Muscle of arm (tissue), 1 donor: ENCODE measurements at regions not wholly inside any gene's neighbourhood (a gene's known extent, or its start where the extent isn't known, plus 50 kb on each side); places are given as distances from the start of the nearest gene placed in this dataset.
"Not testable (repeated sequence)": the region's sequence is repeated elsewhere in the genome, so short reads cannot be mapped to it uniquely, and the experiment has no call there.

Experiments
- DNase-seq: peaks from one replicate; pipeline ENCODE4 v3.0.0-alpha.2; 2013

DNA sequence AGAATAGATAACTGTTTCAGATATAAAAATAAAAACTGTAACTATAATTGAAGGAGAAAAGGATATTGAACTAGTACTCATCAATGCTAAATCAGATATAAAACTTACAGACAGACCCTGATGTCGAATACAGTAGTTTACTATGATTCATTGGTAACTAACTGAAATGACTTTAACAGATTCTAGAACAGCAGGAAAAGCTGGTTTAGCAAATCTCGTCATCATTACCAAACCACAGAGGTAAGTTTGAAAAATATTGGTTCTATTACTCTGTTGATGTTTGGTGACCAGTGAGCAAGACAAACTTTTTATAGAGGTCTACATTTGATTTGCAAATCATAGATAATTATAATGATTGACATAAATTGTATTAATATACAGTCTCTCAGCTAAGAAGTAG is 551.4 kb upstream of the ADGRL3 start:
- DNase-seq = no peak

DNA sequence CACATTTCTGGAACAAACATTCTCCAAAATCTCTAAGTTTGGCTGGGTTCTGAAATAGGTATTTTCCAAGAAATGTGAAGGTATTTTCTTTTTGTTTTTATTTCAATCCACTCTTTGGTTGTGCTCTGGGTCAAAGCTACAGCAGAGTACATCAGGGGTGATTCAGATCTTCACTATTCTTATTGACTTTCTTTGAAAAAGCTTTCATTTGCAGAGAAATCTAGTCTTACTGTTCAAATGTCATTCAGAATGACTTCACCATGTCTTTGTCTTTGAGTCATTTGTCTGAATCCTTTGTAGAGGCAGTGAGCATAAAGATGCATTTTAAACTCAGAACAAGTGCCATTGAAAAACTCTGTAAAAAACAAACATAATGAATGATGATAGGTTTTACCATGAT is 547.2 kb upstream of the ADGRL3 start:
- no peak for DNase-seq

DNA sequence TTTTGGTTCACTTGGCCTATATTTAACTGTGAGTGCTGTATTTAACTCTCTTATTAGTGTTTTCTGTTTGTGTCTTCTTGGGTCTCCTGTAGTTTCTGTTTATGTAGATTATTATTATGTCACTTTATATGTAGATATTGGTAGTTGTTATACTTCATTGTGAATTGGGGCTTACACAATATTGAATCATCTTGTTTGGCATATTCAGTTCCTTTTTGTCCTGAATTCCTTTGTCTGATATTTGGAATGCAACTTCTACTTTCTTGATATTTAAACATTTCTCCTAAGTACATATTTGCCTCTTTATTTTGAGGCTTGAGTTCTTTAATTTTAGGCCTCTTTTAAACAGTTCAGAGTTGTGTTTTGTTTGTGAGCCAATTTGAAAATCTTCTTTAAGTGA is 544.8 kb upstream of the ADGRL3 start:
- no peak for DNase-seq

DNA sequence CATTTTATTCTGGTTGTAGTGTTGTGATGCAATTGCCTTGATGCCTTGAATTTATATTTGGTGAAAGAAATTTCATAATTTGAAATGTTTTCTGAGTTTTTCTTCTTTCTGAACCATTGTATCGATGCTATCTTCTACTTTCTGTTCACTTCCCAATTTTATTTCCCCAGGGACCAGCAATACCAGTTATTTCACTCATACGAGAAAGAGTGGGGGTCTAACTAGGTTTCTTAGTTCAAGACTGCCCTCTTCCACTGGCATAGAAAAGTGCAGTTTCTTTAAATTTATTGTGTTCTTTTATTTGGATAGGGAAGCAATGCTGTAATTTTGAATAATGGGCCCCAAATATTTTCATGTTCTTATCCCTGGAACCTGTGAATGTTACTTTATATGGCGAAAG is 544.0 kb upstream of the ADGRL3 start:
- DNase-seq = no peak

DNA sequence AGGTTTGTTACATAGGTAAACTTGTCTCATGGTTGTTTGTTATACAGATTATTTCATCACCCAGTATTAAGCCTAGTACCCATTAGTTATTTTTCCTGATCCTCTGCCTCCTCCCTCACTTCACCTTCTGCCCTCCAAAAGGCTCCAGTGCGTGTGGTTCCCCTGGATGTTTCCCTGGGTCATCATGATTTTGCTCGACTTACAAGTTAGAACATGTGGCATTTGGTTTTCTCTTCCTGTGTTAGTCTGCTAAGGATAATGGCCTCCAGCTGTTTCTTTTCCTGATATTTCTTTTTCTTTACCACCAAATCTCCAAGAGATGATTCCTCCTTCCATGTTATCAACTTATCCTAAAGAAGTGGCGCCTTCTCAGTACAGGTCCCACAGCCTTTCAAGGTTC is 543.1 kb upstream of the ADGRL3 start:
- no peak for DNase-seq

DNA sequence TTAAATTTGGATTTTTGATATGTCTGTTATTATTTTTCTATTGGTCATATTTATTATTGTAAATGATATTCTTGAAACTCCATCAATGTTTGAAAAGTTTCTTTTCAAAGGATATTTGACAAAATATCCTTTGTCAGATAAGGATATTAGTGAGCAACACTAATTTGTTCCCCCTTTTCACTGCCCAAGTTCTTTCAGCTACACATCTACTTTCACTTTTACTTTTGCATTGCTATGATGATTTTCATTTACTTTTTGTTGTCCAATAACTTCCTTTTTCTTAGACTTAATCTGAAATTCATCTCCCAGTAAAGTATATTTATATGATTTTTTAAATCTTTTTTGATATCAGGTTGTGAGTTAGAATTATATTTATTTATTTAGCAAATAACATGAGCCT is 542.3 kb upstream of the ADGRL3 start:
- no peak for DNase-seq

DNA sequence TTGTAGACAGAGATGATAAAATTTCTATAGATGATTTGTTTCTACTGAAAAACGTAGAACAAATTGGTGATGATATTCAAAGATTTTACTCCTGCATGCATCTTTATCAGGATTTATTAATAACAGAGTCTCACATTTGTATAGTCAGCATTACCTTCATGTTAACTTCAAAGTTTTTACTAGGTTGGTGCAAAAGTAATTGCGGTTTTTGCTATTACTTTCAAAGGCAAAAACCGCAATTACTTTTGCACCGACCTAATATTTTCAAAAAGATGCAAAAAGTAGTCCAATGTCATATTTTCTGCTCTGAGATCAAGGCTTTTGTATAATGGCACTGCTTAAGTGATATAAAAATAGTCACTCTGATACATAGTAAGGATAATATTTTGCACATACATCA is 536.4 kb upstream of the ADGRL3 start:
- no peak for DNase-seq

DNA sequence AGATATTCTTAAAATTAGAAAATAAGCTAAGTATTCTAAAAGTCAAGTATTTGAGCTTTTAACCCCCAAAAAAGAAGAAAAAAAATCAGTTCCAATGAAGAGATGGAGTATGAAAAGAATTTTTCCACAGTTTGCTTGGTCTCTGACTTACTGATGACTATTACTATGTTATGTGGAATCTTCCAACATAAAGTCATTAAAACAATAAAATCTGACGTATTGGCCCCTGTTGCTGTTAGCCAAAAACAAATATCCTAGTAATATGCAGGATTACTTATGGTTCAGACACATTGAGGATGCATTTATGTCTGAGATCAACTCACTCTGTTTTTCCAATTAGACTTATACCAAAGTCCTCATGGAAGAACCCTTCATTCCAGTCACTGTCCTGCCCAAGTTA is 517.2 kb upstream of the ADGRL3 start:
- DNase-seq = no peak

DNA sequence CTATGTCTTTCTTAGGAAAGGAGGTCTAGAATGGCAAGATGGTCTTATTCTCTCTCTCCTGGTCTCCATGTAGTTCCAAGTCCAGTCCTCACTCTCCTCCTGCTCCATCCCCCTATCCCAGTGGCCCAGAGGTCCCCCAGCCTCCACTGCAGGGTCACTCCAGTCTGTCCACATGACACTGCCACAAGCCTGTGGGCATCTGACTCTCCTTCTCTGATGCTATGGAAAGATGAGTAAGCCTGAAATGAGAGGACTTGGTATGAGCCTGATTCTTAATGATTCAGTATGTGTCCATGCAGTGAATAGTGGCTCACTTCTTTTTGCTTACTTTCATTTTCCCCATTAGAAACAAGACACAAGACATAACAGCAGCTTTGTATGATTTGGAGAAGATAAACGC is 516.8 kb upstream of the ADGRL3 start:
- DNase-seq = peak; percentile 12

DNA sequence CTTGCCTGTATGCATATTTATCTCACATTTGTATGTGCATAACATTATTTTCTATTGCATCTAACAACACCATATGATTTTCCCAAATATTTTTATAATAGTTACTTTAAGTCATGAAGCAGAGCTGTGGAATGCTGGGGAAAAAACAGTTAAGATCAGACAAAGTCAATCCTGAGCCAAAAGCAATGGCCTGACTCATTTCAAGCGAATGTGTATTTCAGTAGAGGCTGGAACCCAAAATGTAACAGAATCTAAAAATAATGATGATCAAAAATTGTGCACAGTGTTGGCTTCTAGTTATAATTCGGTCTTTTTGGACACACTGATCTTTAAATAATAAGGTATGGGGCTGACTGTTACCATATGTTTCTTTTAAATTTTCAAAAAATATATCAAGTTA is 516.2 kb upstream of the ADGRL3 start:
- DNase-seq = peak; percentile 45

DNA sequence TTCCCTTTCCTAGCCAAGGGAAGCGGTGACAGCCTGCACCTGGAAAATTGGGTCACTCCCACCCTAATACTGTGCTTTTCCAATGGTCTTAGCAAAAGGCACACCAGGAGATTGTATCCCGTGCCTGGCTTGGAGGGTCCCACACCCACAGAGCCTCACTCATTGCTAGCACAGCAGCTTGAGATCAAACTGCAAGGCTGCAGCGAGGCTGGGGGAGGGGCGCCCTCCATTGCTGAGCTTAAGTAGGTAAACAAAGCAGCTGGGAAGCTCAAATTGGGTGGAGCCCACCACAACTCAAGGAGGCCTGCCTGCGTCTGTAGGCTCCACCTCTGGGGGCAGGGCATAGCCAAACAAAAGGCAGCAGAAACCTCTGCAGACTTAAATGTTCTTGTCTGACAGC is 504.1 kb upstream of the ADGRL3 start:
- DNase-seq = not testable (repeated sequence)

DNA sequence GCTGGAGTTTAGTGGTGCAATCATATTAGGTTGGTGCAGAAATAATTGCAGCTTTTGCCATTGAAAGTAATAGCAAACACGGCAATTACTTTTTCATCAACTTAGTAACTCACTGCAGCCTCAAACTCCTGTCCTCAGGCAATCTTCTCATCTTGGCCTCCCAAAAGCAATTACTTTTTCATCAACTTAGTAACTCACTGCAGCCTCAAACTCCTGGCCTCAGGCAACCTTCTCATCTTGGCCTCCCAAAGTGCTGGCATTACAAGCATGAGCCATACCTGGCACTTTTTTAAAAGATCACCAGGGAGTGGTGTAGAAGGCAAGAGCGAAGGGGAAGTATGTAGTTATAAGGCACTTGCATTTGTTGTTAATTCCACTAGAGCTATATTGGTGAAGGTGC is 491.1 kb upstream of the ADGRL3 start:
- DNase-seq = no peak

DNA sequence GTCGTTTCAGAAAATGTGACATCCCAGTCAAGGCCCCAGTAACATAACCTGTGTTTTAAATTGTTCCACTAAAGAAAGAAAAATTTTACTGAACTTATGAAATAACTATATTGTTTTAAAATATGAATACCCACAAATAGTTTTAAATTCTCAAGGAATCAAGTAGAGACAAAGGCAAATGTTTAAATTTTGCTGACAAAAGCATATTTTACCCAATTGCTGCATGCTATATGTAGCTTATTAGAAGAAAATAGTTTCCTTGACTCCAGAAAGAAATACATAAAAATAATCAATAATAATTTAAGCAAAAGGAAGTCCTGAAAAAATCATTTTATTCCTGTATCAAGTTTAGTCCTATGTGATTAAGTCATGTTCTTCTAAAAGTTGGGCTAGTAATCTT is 481.3 kb upstream of the ADGRL3 start:
- no peak for DNase-seq

DNA sequence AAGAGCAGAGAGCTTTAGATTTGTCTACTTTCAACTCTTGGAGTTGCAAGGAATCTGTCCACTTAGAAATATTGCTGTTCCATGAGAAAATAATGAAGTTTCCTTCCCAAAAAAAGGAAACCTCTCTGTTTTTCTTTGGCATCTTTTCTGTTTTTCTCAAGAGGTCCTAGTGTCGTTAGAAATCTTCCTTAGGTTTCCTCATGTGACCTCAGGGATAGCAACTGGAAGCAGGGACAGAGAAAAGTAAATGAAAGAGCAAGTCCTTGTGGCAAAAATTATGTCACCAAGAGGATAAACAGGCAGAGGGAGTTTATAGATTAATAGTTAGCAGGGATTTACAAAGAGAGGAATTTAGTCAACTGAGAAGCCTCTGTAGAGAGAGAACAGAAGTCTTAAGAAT is 478.4 kb upstream of the ADGRL3 start:
- DNase-seq = no peak

DNA sequence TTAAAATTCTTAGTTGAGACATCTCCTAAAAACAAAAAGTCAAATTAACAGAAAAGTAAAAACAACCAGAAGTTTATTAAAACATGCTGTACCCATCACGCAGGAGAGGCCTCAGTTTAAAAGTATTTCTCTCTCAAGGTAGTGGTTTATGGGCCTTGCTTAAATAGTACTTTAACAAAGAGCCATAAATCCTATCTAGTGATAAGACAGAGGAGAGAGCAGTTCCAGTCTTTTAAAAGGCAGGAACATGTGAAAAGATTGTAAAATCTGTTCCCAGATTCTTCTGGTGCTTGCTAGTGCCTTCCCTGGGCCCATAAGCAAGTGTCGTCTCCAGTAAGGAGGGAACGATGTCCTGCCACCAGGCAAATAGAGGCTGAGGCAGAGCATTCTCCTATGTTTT is 476.3 kb upstream of the ADGRL3 start:
- DNase-seq = no peak

DNA sequence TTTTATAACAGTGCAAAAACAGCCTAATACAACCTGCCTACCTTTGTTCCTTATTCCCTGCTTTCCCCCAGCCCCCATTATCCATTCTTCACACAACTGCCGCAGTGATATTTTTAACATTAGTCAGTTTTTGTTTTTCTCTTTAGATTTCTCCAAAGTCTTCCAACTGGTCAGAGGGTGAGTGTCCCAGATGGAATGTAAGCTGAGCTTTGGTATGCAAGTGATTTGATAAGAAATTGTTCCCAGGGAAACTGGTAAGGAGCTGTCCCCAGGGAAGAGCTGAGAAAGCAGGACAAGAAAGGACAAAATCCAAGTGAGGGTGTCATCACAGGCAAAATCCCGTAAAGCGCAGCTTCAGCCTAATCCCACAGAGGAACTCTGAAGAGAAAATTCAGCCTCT is 475.5 kb upstream of the ADGRL3 start:
- DNase-seq = no peak

DNA sequence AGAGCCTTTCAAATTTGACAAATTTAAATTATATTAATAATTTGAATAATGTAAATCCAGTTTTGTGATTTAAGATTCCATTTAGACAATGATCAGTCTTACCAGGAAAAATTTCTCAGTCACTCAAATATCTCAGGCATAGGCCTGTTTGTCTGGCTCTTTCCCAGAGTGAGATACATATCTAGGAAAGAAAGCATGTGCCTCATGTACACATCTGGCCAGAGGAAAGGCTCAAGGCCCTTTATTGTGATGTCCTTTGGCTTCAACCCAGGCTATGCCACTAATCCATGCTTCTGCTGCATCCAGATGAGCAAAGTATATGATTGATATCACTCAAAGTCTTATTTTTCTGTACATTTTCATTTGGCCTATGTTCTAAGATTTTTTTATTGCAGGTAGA is 473.3 kb upstream of the ADGRL3 start:
- DNase-seq = no peak

DNA sequence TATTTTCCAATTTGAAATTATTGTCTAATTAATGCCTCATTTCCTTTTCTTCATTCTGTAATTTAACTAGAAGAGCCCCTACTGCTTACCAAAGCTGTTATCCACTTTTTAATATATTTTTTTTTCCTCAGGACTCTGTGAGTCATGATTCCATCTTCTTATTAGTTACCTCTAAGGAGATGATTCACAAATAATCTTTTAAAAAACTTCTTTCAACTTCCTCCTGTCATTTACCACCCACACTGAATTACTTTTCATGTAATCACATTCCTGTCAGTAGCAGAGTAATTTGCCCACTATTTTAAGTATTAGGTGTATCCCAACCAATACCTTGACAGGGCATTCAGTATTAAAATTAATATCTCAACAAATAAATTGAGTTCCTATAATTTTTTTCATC is 470.9 kb upstream of the ADGRL3 start:
- no peak for DNase-seq

DNA sequence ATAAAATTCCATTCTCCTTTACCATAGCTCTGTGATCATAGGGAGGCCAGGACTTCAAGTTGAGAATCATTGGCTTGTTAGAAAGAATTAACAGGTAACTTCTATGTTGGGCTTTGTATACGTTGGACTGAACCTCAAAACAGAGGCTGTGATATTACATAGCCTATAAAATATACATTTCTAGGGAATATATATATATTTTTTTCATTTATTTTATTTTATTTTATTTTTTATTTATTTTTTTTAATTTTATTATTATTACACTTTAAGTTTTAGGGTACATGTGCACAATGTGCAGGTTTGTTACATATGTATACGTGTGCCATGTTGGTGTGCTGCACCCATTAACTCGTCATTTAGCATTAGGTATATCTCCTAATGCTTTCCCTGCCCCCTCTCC is 470.4 kb upstream of the ADGRL3 start:
- DNase-seq = not testable (repeated sequence)

DNA sequence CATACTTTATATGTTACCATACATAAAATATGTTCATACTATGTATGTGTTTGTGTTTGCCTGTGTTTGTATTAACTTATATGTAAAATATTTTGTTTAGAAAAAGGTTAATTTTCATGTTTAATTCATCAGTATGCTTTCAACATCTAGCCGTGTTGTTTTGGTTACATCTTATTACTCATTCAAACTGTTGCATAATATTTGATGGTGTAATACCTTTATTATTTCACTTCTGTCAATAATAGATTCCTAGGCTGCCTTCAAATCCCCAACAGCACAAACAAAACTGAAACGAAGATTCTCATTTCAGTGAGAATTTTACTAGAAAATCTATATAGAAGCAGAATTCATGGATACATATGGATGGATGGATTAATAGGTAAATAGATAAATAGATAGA is 462.3 kb upstream of the ADGRL3 start:
- DNase-seq = no peak

DNA sequence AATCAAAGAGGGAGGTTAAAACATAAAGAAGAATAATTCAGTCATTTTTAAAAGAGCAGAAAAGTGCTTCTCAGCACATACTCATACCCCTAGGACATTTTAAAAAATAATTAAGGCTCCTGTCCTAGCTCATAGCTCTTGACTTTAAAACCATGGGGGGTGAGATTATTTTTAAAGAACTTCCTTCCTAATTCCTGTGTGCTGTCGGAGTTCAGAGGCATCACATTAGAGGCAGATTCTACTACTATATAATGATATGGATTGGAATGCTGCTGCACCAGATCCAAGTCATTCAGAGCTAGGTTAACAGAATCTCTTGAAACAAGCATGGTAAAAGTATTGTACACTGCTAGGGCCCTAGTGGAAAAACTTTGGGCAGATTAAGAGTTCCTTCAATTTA is 456.5 kb upstream of the ADGRL3 start:
- DNase-seq = no peak

DNA sequence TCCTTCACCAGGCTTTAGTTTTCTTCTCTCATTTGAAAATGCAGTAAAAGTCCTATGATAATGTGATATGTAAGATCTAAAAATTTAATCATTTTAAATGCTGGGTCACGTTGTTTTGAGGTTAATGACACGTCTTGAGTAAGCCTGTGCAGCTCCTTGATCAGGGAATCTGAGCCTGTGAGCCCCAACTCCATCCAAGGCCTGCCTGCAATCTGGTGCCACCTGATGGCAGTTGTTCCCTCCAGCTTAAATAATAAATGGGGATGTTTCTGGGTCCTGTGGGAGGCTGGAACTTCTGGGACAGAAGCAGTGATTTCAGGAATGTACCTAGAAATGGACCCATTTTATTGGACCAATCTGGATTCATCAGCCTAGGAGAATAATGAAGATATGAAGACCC is 455.4 kb upstream of the ADGRL3 start:
- no peak for DNase-seq

DNA sequence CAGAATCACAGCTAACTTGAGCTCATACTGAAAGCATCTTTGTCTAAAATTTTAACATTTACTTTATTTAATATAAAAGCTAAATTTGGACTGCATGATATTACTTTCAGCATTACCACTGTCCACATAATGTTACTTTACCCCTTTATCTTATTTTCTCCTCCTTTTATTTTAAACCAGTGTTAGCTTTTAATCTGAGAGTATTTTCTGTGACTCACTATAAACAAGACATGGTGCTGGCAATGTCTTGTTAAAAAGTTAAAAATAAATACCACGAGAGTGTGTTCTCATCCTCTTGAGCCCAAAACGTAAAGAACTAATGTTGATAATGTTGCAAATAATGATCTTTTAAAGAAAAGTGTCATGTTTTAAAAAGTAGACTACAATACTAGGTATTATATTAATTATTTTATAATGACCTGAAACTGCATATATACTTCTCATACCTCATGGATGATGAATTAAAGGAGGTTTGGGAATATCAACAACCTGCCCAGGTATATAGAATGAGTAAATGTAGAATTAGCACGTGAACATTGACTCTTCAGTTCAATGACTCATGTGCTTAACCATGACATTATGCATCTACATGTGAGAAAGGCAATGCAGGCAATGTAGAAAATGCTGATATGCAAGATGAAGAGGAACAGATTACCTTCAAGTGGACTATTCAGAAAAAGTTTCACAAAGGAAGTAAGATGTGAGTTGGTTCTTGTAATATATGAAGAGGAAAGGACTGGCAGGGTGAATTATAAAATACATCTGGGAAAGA is 454.1 kb upstream of the ADGRL3 start:
- no peak for DNase-seq

DNA sequence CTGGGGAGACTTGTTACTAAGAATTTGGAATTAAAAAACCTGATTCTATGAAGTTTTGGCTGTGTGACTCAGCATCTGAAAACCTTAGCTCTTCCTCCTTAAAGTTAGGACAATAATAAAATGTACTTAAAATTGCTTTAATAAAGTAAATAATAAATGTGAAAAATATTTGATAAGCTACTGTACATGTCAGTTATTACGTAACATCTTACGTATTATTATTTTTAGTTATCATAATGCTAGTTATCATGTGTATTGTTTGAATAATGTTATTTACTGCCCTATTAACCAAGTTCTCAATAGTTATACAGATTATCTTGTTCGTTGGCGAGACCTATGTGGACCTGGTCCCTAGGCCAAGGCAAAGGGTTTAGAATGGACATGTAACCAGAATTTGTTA is 449.2 kb upstream of the ADGRL3 start:
- no peak for DNase-seq
